Uterus (tissue), 2 donors: ENCODE measurements at regions not wholly inside any gene's neighbourhood (a gene's known extent, or its start where the extent isn't known, plus 50 kb on each side); places are given as distances from the start of the nearest gene placed in this dataset.

ENCODE experiments used
- POLR2A ChIP-seq, 2 donors: fragments of 450-650 bp; IDR thresholded peaks; one replicate each; pipeline ENCODE4 v1.6.1; 2016; ENCODE audit warnings: antibody characterized with exemption in 2 of 2, mild to moderate bottlenecking in 1 of 2, moderate library complexity in 1 of 2
- TF ChIP-seq, protein P1 (sequence below), 4 experiments: fragments of 200-600 bp in 2 of 4; fragments of 450-650 bp in 2 of 4; sonication (generic) in 2 of 4; IDR thresholded peaks; one replicate each; pipeline ENCODE4 v1.5.1; 2016 to 2019; ENCODE audit warnings: antibody characterized with exemption in 4 of 4, mild to moderate bottlenecking in 2 of 4, moderate library complexity in 1 of 4

DNA sequence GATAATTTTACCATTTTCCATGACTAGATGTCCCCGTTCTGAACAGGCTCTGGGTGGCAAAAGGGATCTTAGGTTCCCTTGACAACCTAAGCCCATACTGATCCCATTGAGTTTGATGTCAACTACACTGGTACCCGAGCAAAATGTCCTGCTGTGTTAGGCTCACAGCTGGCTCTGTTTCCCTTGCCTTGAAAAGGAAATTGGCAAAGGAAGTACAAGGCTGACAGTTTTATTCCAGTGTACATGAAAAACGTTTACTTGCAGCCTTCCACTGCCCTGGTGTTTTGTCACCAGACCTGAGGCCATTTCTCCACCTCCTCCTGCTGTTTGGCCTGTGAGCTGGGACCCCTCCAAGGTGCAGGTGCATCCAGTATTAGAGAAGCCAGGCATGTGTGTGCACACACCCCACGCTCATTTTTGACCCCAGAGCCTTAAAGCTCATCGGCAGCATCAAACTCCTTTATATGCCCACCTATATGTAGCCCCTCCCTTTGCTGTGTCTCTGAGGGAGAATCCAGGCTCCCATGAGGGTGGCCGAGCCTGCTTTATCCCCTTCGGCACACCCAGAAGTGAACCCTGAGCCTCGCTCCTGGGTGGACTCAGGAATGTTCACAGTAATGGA is 171.3 kb downstream of the NDUFA10 start:
- TF ChIP-seq, protein P1, sequence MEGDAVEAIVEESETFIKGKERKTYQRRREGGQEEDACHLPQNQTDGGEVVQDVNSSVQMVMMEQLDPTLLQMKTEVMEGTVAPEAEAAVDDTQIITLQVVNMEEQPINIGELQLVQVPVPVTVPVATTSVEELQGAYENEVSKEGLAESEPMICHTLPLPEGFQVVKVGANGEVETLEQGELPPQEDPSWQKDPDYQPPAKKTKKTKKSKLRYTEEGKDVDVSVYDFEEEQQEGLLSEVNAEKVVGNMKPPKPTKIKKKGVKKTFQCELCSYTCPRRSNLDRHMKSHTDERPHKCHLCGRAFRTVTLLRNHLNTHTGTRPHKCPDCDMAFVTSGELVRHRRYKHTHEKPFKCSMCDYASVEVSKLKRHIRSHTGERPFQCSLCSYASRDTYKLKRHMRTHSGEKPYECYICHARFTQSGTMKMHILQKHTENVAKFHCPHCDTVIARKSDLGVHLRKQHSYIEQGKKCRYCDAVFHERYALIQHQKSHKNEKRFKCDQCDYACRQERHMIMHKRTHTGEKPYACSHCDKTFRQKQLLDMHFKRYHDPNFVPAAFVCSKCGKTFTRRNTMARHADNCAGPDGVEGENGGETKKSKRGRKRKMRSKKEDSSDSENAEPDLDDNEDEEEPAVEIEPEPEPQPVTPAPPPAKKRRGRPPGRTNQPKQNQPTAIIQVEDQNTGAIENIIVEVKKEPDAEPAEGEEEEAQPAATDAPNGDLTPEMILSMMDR (IDR thresholded peaks at IDR 0.05), result no peak
- TF ChIP-seq POLR2A (IDR thresholded peaks at IDR 0.05), result no peak
